ENCODE measurements at regions not wholly inside any gene's neighbourhood (a gene's known extent, or its start where the extent isn't known, plus 50 kb on each side); places are given as distances from the start of the nearest gene placed in this dataset.
A peak's percentile ranks its signal among the peaks of the same experiment; 100 is the strongest.
"Not testable (repeated sequence)": the region's sequence is repeated elsewhere in the genome, so short reads cannot be mapped to it uniquely, and the experiment has no call there.

GRCh38 chrX:135632353-135632752, 81.1 kb upstream of the CT45A1 start:
- WGBS (ENCODE audit: insufficient coverage) = no CpG with 5 or more reads among the region's 1 CpG
- no peaks in the 10 kb centered on the region for H3K4me1 ChIP-seq (ENCODE audit: control insufficient read depth, insufficient read depth, low read length)
- no peaks in the 10 kb centered on the region for H3K36me3 ChIP-seq (ENCODE audit: control insufficient read depth, insufficient read depth, low read length)
- no peaks in the 10 kb centered on the region for H3K9me3 ChIP-seq (replicated peaks; ENCODE audit: control insufficient read depth, low read depth, low read length)
- H3K4me3 ChIP-seq (ENCODE audit: low read length) = no peak overlapping the region
- no peak overlapping the region for H3K27ac ChIP-seq (ENCODE audit: low read length)
- peaks cover 12% of the 10 kb centered on the region for H3K27me3 ChIP-seq (ENCODE audit: control insufficient read depth, insufficient read depth, low read length)
- peak; percentile 26 for DNase-seq

GRCh38 chrX:135639066-135639780, 74.2 kb upstream of the CT45A1 start:
- H3K9me3 ChIP-seq (replicated peaks; ENCODE audit: control insufficient read depth, low read depth, low read length) = no peaks in the 10 kb centered on the region
- H3K4me1 ChIP-seq (ENCODE audit: control insufficient read depth, insufficient read depth, low read length) = no peaks in the 10 kb centered on the region
- H3K27me3 ChIP-seq (ENCODE audit: control insufficient read depth, insufficient read depth, low read length) = peaks cover 8% of the 10 kb centered on the region
- peak; percentile 16 for DNase-seq
- peak overlapping the region; percentile 42 for H3K27ac ChIP-seq (ENCODE audit: low read length)
- H3K4me3 ChIP-seq (ENCODE audit: low read length) = no peak overlapping the region
- WGBS (ENCODE audit: insufficient coverage) = no CpG with 5 or more reads among the region's 7 CpGs
- H3K36me3 ChIP-seq (ENCODE audit: control insufficient read depth, insufficient read depth, low read length) = no peaks in the 10 kb centered on the region

- Histone ChIP-seq H3K4me3 (ENCODE audit: low read length) (no peak overlapping the region), H3K36me3 (ENCODE audit: control insufficient read depth, insufficient read depth, low read length) (no peaks in the 10 kb centered on the region), H3K27me3 (ENCODE audit: control insufficient read depth, insufficient read depth, low read length) (peaks cover 4% of the 10 kb centered on the region), H3K27ac (ENCODE audit: low read length) (no peak overlapping the region), H3K4me1 (ENCODE audit: control insufficient read depth, insufficient read depth, low read length) (no peaks in the 10 kb centered on the region), H3K9me3 (replicated peaks; ENCODE audit: control insufficient read depth, low read depth, low read length) (no peaks in the 10 kb centered on the region)
- 86% methylated on average over 2 of the region's 3 CpGs for WGBS (ENCODE audit: insufficient coverage)
- no peak for DNase-seq
These were observed 69.5 kb upstream of the CT45A1 start for GRCh38 chrX:135643916-135644315.

- no peak for DNase-seq
- Histone ChIP-seq H3K27me3 (ENCODE audit: control insufficient read depth, insufficient read depth, low read length) (peaks cover 4% of the 10 kb centered on the region), H3K27ac (ENCODE audit: low read length) (no peak overlapping the region), H3K36me3 (ENCODE audit: control insufficient read depth, insufficient read depth, low read length) (no peaks in the 10 kb centered on the region), H3K9me3 (replicated peaks; ENCODE audit: control insufficient read depth, low read depth, low read length) (no peaks in the 10 kb centered on the region), H3K4me1 (ENCODE audit: control insufficient read depth, insufficient read depth, low read length) (no peaks in the 10 kb centered on the region), H3K4me3 (ENCODE audit: low read length) (no peak overlapping the region)
- 50% methylated on average over 1 of the region's 2 CpGs for WGBS (ENCODE audit: insufficient coverage)
These were observed 68.8 kb upstream of the CT45A1 start for GRCh38 chrX:135644624-135645023.

GRCh38 chrX:135649029-135649428, 64.4 kb upstream of the CT45A1 start:
- no peaks in the 10 kb centered on the region for H3K9me3 ChIP-seq (replicated peaks; ENCODE audit: control insufficient read depth, low read depth, low read length)
- WGBS (ENCODE audit: insufficient coverage) = 76% methylated on average over 4 of the region's 4 CpGs
- H3K4me3 ChIP-seq (ENCODE audit: low read length) = no peak overlapping the region
- no peak for DNase-seq
- H3K36me3 ChIP-seq (ENCODE audit: control insufficient read depth, insufficient read depth, low read length) = no peaks in the 10 kb centered on the region
- no peaks in the 10 kb centered on the region for H3K4me1 ChIP-seq (ENCODE audit: control insufficient read depth, insufficient read depth, low read length)
- H3K27me3 ChIP-seq (ENCODE audit: control insufficient read depth, insufficient read depth, low read length) = peaks cover 14% of the 10 kb centered on the region
- no peak overlapping the region for H3K27ac ChIP-seq (ENCODE audit: low read length)

- H3K4me3 ChIP-seq (ENCODE audit: low read length) = no peak overlapping the region
- H3K4me1 ChIP-seq (ENCODE audit: control insufficient read depth, insufficient read depth, low read length) = no peaks in the 10 kb centered on the region
- H3K9me3 ChIP-seq (replicated peaks; ENCODE audit: control insufficient read depth, low read depth, low read length) = no peaks in the 10 kb centered on the region
- WGBS (ENCODE audit: insufficient coverage) = 80% methylated on average over 1 of the region's 4 CpGs
- no peak for DNase-seq
- H3K36me3 ChIP-seq (ENCODE audit: control insufficient read depth, insufficient read depth, low read length) = no peaks in the 10 kb centered on the region
- no peak overlapping the region for H3K27ac ChIP-seq (ENCODE audit: low read length)
- H3K27me3 ChIP-seq (ENCODE audit: control insufficient read depth, insufficient read depth, low read length) = peaks cover 12% of the 10 kb centered on the region
These were observed 63.9 kb upstream of the CT45A1 start for GRCh38 chrX:135649561-135649960.

GRCh38 chrX:135651647-135652295, 61.7 kb upstream of the CT45A1 start:
- WGBS (ENCODE audit: insufficient coverage) = 30% methylated on average over 2 of the region's 6 CpGs
- Histone ChIP-seq H3K9me3 (replicated peaks; ENCODE audit: control insufficient read depth, low read depth, low read length) (no peaks in the 10 kb centered on the region), H3K27ac (ENCODE audit: low read length) (no peak overlapping the region), H3K27me3 (ENCODE audit: control insufficient read depth, insufficient read depth, low read length) (peaks cover 14% of the 10 kb centered on the region), H3K36me3 (ENCODE audit: control insufficient read depth, insufficient read depth, low read length) (no peaks in the 10 kb centered on the region), H3K4me1 (ENCODE audit: control insufficient read depth, insufficient read depth, low read length) (no peaks in the 10 kb centered on the region), H3K4me3 (ENCODE audit: low read length) (no peak overlapping the region)
- DNase-seq = no peak

GRCh38 chrX:135652602-135653001, 60.8 kb upstream of the CT45A1 start:
- no peak for DNase-seq
- Histone ChIP-seq H3K27ac (ENCODE audit: low read length) (no peak overlapping the region), H3K4me1 (ENCODE audit: control insufficient read depth, insufficient read depth, low read length) (no peaks in the 10 kb centered on the region), H3K4me3 (ENCODE audit: low read length) (no peak overlapping the region), H3K9me3 (replicated peaks; ENCODE audit: control insufficient read depth, low read depth, low read length) (no peaks in the 10 kb centered on the region), H3K27me3 (ENCODE audit: control insufficient read depth, insufficient read depth, low read length) (peaks cover 14% of the 10 kb centered on the region), H3K36me3 (ENCODE audit: control insufficient read depth, insufficient read depth, low read length) (no peaks in the 10 kb centered on the region)
- no CpG with 5 or more reads among the region's 2 CpGs for WGBS (ENCODE audit: insufficient coverage)

GRCh38 chrX:135657952-135658654, 55.3 kb upstream of the CT45A1 start:
- not testable (repeated sequence) for H3K36me3 ChIP-seq (ENCODE audit: control insufficient read depth, insufficient read depth, low read length); H3K4me3 ChIP-seq (ENCODE audit: low read length); H3K9me3 ChIP-seq (replicated peaks; ENCODE audit: control insufficient read depth, low read depth, low read length); H3K4me1 ChIP-seq (ENCODE audit: control insufficient read depth, insufficient read depth, low read length); H3K27me3 ChIP-seq (ENCODE audit: control insufficient read depth, insufficient read depth, low read length); DNase-seq; H3K27ac ChIP-seq (ENCODE audit: low read length)
- WGBS (ENCODE audit: insufficient coverage) = no CpG with 5 or more reads among the region's 7 CpGs
